K562 (cell line): ENCODE measurements at regions not wholly inside any gene's neighbourhood (a gene's known extent, or its start where the extent isn't known, plus 50 kb on each side); places are given as distances from the start of the nearest gene placed in this dataset.
A peak's percentile ranks its signal among the peaks of the same experiment; 100 is the strongest.

Experiments
- FOS ChIP-seq: IDR thresholded peaks from 3 replicates; pipeline ENCODE4 v1.6.1; 2011; ENCODE audit not compliant: insufficient read length; ENCODE audit errors: extremely low read depth
- GATA2 ChIP-seq: sonication (generic); formaldehyde crosslinking; IDR thresholded peaks from 2 replicates; pipeline ENCODE4 v1.4.0; 2020; ENCODE audit warnings: mild to moderate bottlenecking, missing genetic modification reagents
- HNRNPH1 ChIP-seq: fragments of 200-400 bp; formaldehyde crosslinking; optimal IDR thresholded peaks from 2 replicates; pipeline ENCODE3; 2017; ENCODE audit warnings: low read depth, mild to moderate bottlenecking, low read length, moderate library complexity
- JUND ChIP-seq, 2 experiments: IDR thresholded peaks; 2 replicates in 1 of 2; 3 replicates in 1 of 2; pipeline ENCODE4 v1.6.1; 2011; ENCODE audit warnings: borderline replicate concordance in 2 of 2, low read depth in 2 of 2, low read length in 2 of 2, improper control_type of control experiment in 1 of 2, missing biosample characterization in 1 of 2, missing genetic modification characterization in 1 of 2, missing genetic modification reagents in 1 of 2
- KDM1A ChIP-seq, 2 experiments: fragments of 450-650 bp; IDR thresholded peaks; 2 replicates each; pipeline ENCODE4 v1.6.1; 2016; ENCODE audit warnings: mild to moderate bottlenecking in 2 of 2
- MEIS2 ChIP-seq: fragments of 450-650 bp; IDR thresholded peaks from 2 replicates; pipeline ENCODE4 v1.6.1; 2014; ENCODE audit warnings: mild to moderate bottlenecking; ENCODE audit not compliant: partially characterized antibody
- NFRKB ChIP-seq: fragments of 450-650 bp; IDR thresholded peaks from 2 replicates; pipeline ENCODE4 v1.6.1; 2016; ENCODE audit warnings: low read depth
- RBM25 ChIP-seq: fragments of 200-400 bp; formaldehyde crosslinking; IDR thresholded peaks from 2 replicates; pipeline ENCODE4 v1.6.1; 2018; ENCODE audit warnings: low read length, low read depth, moderate library complexity; ENCODE audit not compliant: severe bottlenecking
- RNF219 ChIP-seq: fragments of 250-450 bp; sonication (Bioruptor Pico); IDR thresholded peaks from 2 replicates; pipeline ENCODE4 v1.5.0; 2022; ENCODE audit warnings: mild to moderate bottlenecking
- RUNX1 ChIP-seq: sonication (generic); IDR thresholded peaks from 2 replicates; pipeline ENCODE4 v1.6.1; 2016; ENCODE audit warnings: antibody characterized with exemption, low read depth
- SFPQ ChIP-seq: fragments of 200-400 bp; formaldehyde crosslinking; IDR thresholded peaks from 2 replicates; pipeline ENCODE4 v1.6.1; 2017; ENCODE audit warnings: mild to moderate bottlenecking, low read depth, low read length, moderate library complexity
- ZFX ChIP-seq: sonication (generic); formaldehyde crosslinking; IDR thresholded peaks from 2 replicates; pipeline ENCODE4 v1.8.0; 2022; ENCODE audit warnings: mild to moderate bottlenecking, missing genetic modification reagents, moderate library complexity
- ZNF253 ChIP-seq: fragments of 250-450 bp; sonication (Bioruptor Pico); conservative IDR thresholded peaks from 2 replicates; pipeline ENCODE4 v1.6.1; 2021; ENCODE audit warnings: mild to moderate bottlenecking
- ZNF41 ChIP-seq: fragments of 250-450 bp; sonication (Bioruptor Pico); conservative IDR thresholded peaks from 2 replicates; pipeline ENCODE4 v1.4.0; 2020; ENCODE audit warnings: mild to moderate bottlenecking

- TF ChIP-seq MEIS2 (no peak), ZNF253 (no peak), ZFX (CRISPR knock-in tag) (no peak), GATA2 (CRISPR knock-in tag) (no peak), KDM1A (IDR thresholded peaks at IDR 0.05) (peak; percentile 23 to 47; a peak in 1 of 4 replicates), RBM25 (peak; percentile 20), HNRNPH1 (no peak), NFRKB (no peak), SFPQ (no peak), RUNX1 (no peak), ZNF41 (CRISPR knock-in tag) (no peak), RNF219 (CRISPR knock-in tag) (no peak), JUND (IDR thresholded peaks at IDR 0.05; ENCODE audit: borderline replicate concordance, low read depth, low read length) (no peak), JUND (tag; IDR thresholded peaks at IDR 0.05; ENCODE audit: borderline replicate concordance, low read depth, low read length) (no peak), FOS (no peak)
Measured at GRCh38 chr7:43011879-43012278, 79.7 kb downstream of the MRPL32 start (continued).
